Thoracic aorta (tissue), 2 donors: ENCODE measurements at regions not wholly inside any gene's neighbourhood (a gene's known extent, or its start where the extent isn't known, plus 50 kb on each side); places are given as distances from the start of the nearest gene placed in this dataset.

ENCODE experiments used
- ATAC-seq: fragments of 150-250 bp; one replicate; pipeline ENCODE4 v1.8.0; 2017; ENCODE audit warnings: low read depth; ENCODE audit not compliant: insufficient number of reproducible peaks, low FRiP score
- DNase-seq: peaks from one replicate; pipeline ENCODE4 v3.0.0-alpha.2; 2020; ENCODE audit warnings: low spot score
- H3K27ac ChIP-seq, 2 donors: fragments of 200-600 bp; sonication (generic); 1 replicate in 1 of 2; 2 replicates in 1 of 2; pipeline ENCODE4 v1.5.1; 2016; ENCODE audit warnings: mild to moderate bottlenecking in 2 of 2, moderate library complexity in 2 of 2
- H3K27me3 ChIP-seq: fragments of 200-600 bp; sonication (generic); replicated peaks from 2 replicates; pipeline ENCODE4 v1.6.0; 2016; ENCODE audit warnings: mild to moderate bottlenecking; ENCODE audit not compliant: insufficient read depth
- H3K36me3 ChIP-seq: fragments of 200-600 bp; sonication (generic); one replicate; pipeline ENCODE4 v1.5.1; 2016
- H3K4me1 ChIP-seq, 2 donors: fragments of 200-600 bp; sonication (generic); 1 replicate in 1 of 2; 2 replicates in 1 of 2; pipeline versions ENCODE4 v1.5.1 to v1.6.0; 2016; ENCODE audit warnings: low read depth in 2 of 2, mild to moderate bottlenecking in 1 of 2; ENCODE audit not compliant: control insufficient read depth in 1 of 2
- H3K4me3 ChIP-seq: fragments of 200-600 bp; sonication (generic); 2 replicates; pipeline ENCODE4 v1.5.1; 2016; ENCODE audit warnings: mild to moderate bottlenecking
- H3K9me3 ChIP-seq: fragments of 200-600 bp; sonication (generic); 2 replicates; pipeline ENCODE4 v1.5.1; 2016
- TF ChIP-seq, protein P1 (sequence below): fragments of 200-600 bp; sonication (generic); IDR thresholded peaks from one replicate; pipeline ENCODE4 v1.5.1; 2019; ENCODE audit warnings: antibody characterized with exemption

DNA sequence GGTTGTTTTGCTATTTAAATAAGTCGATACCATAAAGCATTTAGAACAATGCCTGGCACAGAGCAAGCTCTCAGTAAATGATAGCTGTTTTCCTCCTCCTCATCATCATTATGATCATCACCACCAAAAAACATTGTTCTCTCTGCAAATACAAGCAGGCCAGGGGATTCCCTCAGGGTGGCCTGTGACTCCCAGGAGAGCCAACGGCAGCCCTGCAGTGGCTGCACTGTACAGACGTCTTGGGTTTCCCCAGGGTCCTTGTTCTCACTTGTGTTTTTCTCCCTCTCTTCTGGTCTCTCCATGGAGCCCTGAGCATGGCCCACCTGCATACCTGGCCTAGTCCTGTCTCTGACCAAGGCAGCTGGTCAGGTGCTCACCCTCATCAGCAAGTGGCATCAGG lies 290.9 kb upstream of the PWP1 start:
- ATAC-seq: no peak
- no peak overlapping the region for H3K27ac ChIP-seq
- no peaks in the 10 kb centered on the region for H3K9me3 ChIP-seq
- TF ChIP-seq, protein P1, sequence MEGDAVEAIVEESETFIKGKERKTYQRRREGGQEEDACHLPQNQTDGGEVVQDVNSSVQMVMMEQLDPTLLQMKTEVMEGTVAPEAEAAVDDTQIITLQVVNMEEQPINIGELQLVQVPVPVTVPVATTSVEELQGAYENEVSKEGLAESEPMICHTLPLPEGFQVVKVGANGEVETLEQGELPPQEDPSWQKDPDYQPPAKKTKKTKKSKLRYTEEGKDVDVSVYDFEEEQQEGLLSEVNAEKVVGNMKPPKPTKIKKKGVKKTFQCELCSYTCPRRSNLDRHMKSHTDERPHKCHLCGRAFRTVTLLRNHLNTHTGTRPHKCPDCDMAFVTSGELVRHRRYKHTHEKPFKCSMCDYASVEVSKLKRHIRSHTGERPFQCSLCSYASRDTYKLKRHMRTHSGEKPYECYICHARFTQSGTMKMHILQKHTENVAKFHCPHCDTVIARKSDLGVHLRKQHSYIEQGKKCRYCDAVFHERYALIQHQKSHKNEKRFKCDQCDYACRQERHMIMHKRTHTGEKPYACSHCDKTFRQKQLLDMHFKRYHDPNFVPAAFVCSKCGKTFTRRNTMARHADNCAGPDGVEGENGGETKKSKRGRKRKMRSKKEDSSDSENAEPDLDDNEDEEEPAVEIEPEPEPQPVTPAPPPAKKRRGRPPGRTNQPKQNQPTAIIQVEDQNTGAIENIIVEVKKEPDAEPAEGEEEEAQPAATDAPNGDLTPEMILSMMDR: no peak
- no peak for DNase-seq
- no peaks in the 10 kb centered on the region for H3K4me1 ChIP-seq
- no peaks in the 10 kb centered on the region for H3K27me3 ChIP-seq
- H3K36me3 ChIP-seq: no peaks in the 10 kb centered on the region
- H3K4me3 ChIP-seq: no peak overlapping the region

- no peaks in the 10 kb centered on the region for H3K27me3 ChIP-seq
- TF ChIP-seq, protein P1: no peak
- ATAC-seq (no peak), DNase-seq (no peak)
- H3K4me3 ChIP-seq: no peak overlapping the region
- H3K4me1 ChIP-seq: no peaks in the 10 kb centered on the region
- H3K9me3 ChIP-seq: no peaks in the 10 kb centered on the region
- no peak overlapping the region for H3K27ac ChIP-seq
- no peaks in the 10 kb centered on the region for H3K36me3 ChIP-seq
These were observed 289.8 kb upstream of the PWP1 start for GRCh38 chr12:107395817-107396216.

GRCh38 chr12:107396991-107397390 lies 288.6 kb upstream of the PWP1 start:
- no peaks in the 10 kb centered on the region for H3K9me3 ChIP-seq
- DNase-seq: no peak
- H3K4me3 ChIP-seq: no peak overlapping the region
- H3K4me1 ChIP-seq: no peaks in the 10 kb centered on the region
- TF ChIP-seq, protein P1: no peak
- no peak overlapping the region for H3K27ac ChIP-seq
- H3K36me3 ChIP-seq: no peaks in the 10 kb centered on the region
- no peaks in the 10 kb centered on the region for H3K27me3 ChIP-seq
- no peak for ATAC-seq

DNA sequence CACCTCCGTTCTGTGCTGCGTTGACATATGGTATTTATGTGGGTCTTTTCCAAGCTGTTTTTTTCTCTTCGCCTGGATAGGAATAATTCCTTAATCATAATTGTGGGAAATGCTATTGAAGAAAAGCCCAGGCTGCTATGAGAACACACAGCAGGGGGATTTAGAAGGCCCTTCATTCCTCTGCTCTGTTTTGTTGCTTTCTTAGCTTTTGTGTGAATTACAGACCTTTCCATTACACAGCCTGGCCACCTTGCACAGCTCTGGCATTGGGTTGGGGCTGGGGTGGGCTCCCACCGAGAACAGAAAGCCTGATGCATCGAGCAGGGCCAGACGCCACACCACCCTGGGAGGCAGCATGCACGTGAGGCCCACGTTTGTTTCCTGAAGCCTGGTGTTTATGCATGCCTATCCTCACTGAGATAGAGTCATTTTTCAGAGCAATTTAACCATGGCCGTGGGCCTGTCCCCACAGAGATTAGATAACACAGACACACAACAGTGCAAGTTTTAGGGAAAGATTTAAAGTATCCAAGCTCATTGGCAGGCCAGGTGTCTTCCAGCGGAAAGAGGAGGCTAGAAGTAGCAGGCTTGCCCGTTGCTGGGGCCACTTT lies 287.6 kb upstream of the PWP1 start:
- no peak overlapping the region for H3K4me3 ChIP-seq
- H3K27ac ChIP-seq: no peak overlapping the region
- H3K27me3 ChIP-seq: no peaks in the 10 kb centered on the region
- H3K9me3 ChIP-seq: no peaks in the 10 kb centered on the region
- no peaks in the 10 kb centered on the region for H3K36me3 ChIP-seq
- TF ChIP-seq, protein P1: no peak
- ATAC-seq (no peak), DNase-seq (no peak)
- H3K4me1 ChIP-seq: no peaks in the 10 kb centered on the region

GRCh38 chr12:107399046-107399445 lies 286.6 kb upstream of the PWP1 start:
- no peaks in the 10 kb centered on the region for H3K27me3 ChIP-seq
- no peak overlapping the region for H3K27ac ChIP-seq
- no peaks in the 10 kb centered on the region for H3K36me3 ChIP-seq
- ATAC-seq: no peak
- DNase-seq: no peak
- no peaks in the 10 kb centered on the region for H3K4me1 ChIP-seq
- TF ChIP-seq, protein P1: no peak
- no peaks in the 10 kb centered on the region for H3K9me3 ChIP-seq
- H3K4me3 ChIP-seq: no peak overlapping the region
